Prostate gland (tissue), 2 donors: ENCODE measurements at regions not wholly inside any gene's neighbourhood (a gene's known extent, or its start where the extent isn't known, plus 50 kb on each side); places are given as distances from the start of the nearest gene placed in this dataset.

ENCODE experiments used
- DNase-seq: peaks from one replicate; pipeline ENCODE4 v3.0.0-alpha.2; 2019; ENCODE audit warnings: low spot score
- H3K27ac ChIP-seq, 2 donors: fragments of 200-600 bp; sonication (generic); 2 replicates each; pipeline ENCODE4 v1.5.1; 2017 to 2019
- H3K27me3 ChIP-seq: fragments of 200-600 bp; sonication (generic); replicated peaks from 2 replicates; pipeline ENCODE4 v1.5.1; 2019; ENCODE audit not compliant: insufficient read depth
- H3K36me3 ChIP-seq, 2 donors: fragments of 200-600 bp; sonication (generic); 1 replicate in 1 of 2; 2 replicates in 1 of 2; pipeline versions ENCODE4 v1.5.1 to v1.8.1; 2017 to 2019
- H3K4me1 ChIP-seq: fragments of 200-600 bp; sonication (generic); replicated peaks from 2 replicates; pipeline ENCODE4 v1.5.1; 2019
- H3K4me3 ChIP-seq, 2 donors: fragments of 200-600 bp; sonication (generic); 2 replicates each; pipeline ENCODE4 v1.5.1; 2017 to 2019
- H3K9me3 ChIP-seq: fragments of 200-600 bp; sonication (generic); 2 replicates; pipeline ENCODE4 v1.5.1; 2017
- CTCF ChIP-seq, 4 experiments: fragments of 200-600 bp in 2 of 4; fragments of 450-650 bp in 2 of 4; sonication (generic) in 2 of 4; IDR thresholded peaks; 1 replicate in 3 of 4; 2 replicates in 1 of 4; pipeline ENCODE4 v1.5.1; 2016 to 2019; ENCODE audit warnings: antibody characterized with exemption in 4 of 4, mild to moderate bottlenecking in 2 of 4, moderate library complexity in 2 of 4
- POLR2A ChIP-seq: fragments of 450-650 bp; IDR thresholded peaks from one replicate; pipeline ENCODE4 v1.6.1; 2016; ENCODE audit warnings: antibody characterized with exemption, mild to moderate bottlenecking
- POLR2AphosphoS5 ChIP-seq: sonication (generic); formaldehyde crosslinking; IDR thresholded peaks from one replicate; pipeline ENCODE4 v1.6.1; 2017; ENCODE audit warnings: antibody characterized with exemption
- WGBS: methylation state at CpG from one replicate; pipeline ENCODE4 v1.1.5; 2018; 5-methylcytosine and 5-hydroxymethylcytosine counted together
- intact Hi-C: fragments of 100-400 bp; cut with DNase I; formaldehyde crosslinking; loops from one replicate; pipeline ENCODE4 v1.14.2; 2022

- 61% methylated on average over 3 of the region's 3 CpGs for WGBS
- Histone ChIP-seq H3K36me3 (no peaks in the 10 kb centered on the region), H3K27ac (no peak overlapping the region), H3K9me3 (no peaks in the 10 kb centered on the region), H3K27me3 (no peaks in the 10 kb centered on the region), H3K4me3 (no peak overlapping the region), H3K4me1 (no peaks in the 10 kb centered on the region)
- intact Hi-C loops: no loop called here
- DNase-seq: no peak
- TF ChIP-seq POLR2AphosphoS5: no peak
Measured at GRCh38 chr7:84536271-84536870, 341.8 kb upstream of the SEMA3A start.

DNA sequence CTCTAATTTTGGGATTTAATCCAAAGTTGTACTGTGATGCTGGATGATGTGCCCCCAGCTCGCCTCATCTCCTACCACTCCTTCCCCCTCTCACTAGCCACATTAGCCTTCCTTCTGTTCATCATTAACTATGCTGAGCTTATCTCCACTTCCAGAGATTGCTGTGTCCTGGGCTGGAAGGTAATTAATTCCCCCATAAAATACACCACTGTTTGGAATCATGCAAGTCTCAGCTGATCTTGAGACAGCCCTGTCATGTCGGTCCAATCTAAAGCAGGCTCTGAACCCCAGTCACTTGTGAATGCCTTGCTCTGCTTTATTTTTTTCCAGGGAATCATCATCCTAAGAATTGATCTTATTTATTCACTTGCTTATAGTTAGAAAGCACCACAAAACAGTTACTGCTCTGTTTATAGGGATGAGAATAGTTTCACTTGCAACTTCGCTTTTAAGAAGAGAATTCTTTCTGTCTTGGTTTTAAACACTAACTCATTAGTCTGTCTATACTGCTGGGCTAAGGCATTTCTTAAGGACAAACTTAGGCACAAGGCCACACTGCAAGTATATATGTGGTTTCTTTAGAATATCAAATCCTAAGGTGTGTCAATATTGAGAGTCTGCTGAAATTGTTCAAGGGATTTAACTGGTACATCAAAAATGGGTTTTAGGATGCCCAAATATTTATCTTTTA, 341.1 kb upstream of the SEMA3A start:
- Histone ChIP-seq H3K27me3 (no peaks in the 10 kb centered on the region), H3K36me3 (no peaks in the 10 kb centered on the region), H3K4me3 (no peak overlapping the region), H3K4me1 (no peaks in the 10 kb centered on the region), H3K9me3 (no peaks in the 10 kb centered on the region), H3K27ac (no peak overlapping the region)
- no peak for DNase-seq
- intact Hi-C loops: no loop called here
- no peak for TF ChIP-seq POLR2A
- no peak for TF ChIP-seq POLR2AphosphoS5
- no peak for TF ChIP-seq CTCF (IDR thresholded peaks at IDR 0.05)
- WGBS: 51% methylated on average over 3 of the region's 3 CpGs

- Histone ChIP-seq H3K27ac (no peak overlapping the region), H3K4me3 (no peak overlapping the region), H3K27me3 (no peaks in the 10 kb centered on the region), H3K4me1 (no peaks in the 10 kb centered on the region), H3K9me3 (no peaks in the 10 kb centered on the region), H3K36me3 (no peaks in the 10 kb centered on the region)
- DNase-seq: no peak
- intact Hi-C loops: no loop called here
- no peak for TF ChIP-seq POLR2A
- no peak for TF ChIP-seq CTCF (IDR thresholded peaks at IDR 0.05)
- no peak for TF ChIP-seq POLR2AphosphoS5
Measured at GRCh38 chr7:84533182-84533581, 338.6 kb upstream of the SEMA3A start.

DNA sequence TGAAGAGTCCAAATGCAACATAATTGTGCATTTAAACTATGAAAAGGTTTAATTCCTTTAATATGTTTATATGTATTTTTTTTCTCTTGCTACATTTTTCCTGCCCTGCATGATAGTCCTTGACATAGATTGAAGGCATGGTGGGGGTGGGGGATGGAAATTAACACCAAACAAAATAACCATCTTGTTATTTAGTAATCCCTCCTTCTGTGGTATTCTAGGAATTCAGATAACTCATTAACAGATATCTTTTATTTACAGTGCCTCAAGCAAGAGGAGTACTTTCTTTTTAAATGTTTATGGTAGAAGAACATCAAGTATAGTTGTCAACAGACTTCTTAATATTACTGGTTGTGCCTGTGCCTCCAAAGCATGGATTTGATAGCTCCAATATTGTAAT, 337.6 kb upstream of the SEMA3A start:
- Histone ChIP-seq H3K36me3 (no peaks in the 10 kb centered on the region), H3K27ac (no peak overlapping the region), H3K4me3 (no peak overlapping the region), H3K27me3 (no peaks in the 10 kb centered on the region), H3K4me1 (no peaks in the 10 kb centered on the region), H3K9me3 (no peaks in the 10 kb centered on the region)
- no peak for DNase-seq
- intact Hi-C loops: no loop called here
- TF ChIP-seq POLR2A (no peak), CTCF (IDR thresholded peaks at IDR 0.05) (no peak), POLR2AphosphoS5 (no peak)

- no peak for TF ChIP-seq POLR2AphosphoS5
- no peak for TF ChIP-seq CTCF (IDR thresholded peaks at IDR 0.05)
- no peak for TF ChIP-seq POLR2A
- H3K27me3 ChIP-seq: no peaks in the 10 kb centered on the region
- no peaks in the 10 kb centered on the region for H3K4me1 ChIP-seq
- no peak overlapping the region for H3K27ac ChIP-seq
- 46% methylated on average over 3 of the region's 3 CpGs for WGBS
- H3K9me3 ChIP-seq: no peaks in the 10 kb centered on the region
- intact Hi-C loops: no loop called here
- DNase-seq: no peak
- H3K4me3 ChIP-seq: no peak overlapping the region
- no peaks in the 10 kb centered on the region for H3K36me3 ChIP-seq
Measured at GRCh38 chr7:84529480-84530205, 335.1 kb upstream of the SEMA3A start.
